ENCODE measurements at regions not wholly inside any gene's neighbourhood (a gene's known extent, or its start where the extent isn't known, plus 50 kb on each side); places are given as distances from the start of the nearest gene placed in this dataset.

GRCh38 chr12:89891933-89892332 lies 183.3 kb upstream of the ATP2B1 start:
- Histone ChIP-seq H3K9ac (ENCODE audit: low read length) (no peak overlapping the region), H3K4me3 (ENCODE audit: low read length) (no peak overlapping the region), H3K27me3 (ENCODE audit: control insufficient read depth, insufficient read depth, low read length) (no peaks in the 10 kb centered on the region), H3K27ac (ENCODE audit: low read depth, low read length) (no peak overlapping the region), H3K36me3 (ENCODE audit: control insufficient read depth, insufficient read depth, low read length) (no peaks in the 10 kb centered on the region), H3K4me1 (ENCODE audit: control insufficient read depth, insufficient read depth, low read length) (no peaks in the 10 kb centered on the region)

- no peak overlapping the region for H3K9ac ChIP-seq (ENCODE audit: low read length)
- no peaks in the 10 kb centered on the region for H3K27me3 ChIP-seq (ENCODE audit: control insufficient read depth, insufficient read depth, low read length)
- H3K4me3 ChIP-seq (ENCODE audit: low read length): no peak overlapping the region
- H3K36me3 ChIP-seq (ENCODE audit: control insufficient read depth, insufficient read depth, low read length): no peaks in the 10 kb centered on the region
- no peaks in the 10 kb centered on the region for H3K4me1 ChIP-seq (ENCODE audit: control insufficient read depth, insufficient read depth, low read length)
- H3K27ac ChIP-seq (ENCODE audit: low read depth, low read length): no peak overlapping the region
Measured at GRCh38 chr12:89890161-89890560, 181.5 kb upstream of the ATP2B1 start.

- Histone ChIP-seq H3K36me3 (ENCODE audit: control insufficient read depth, insufficient read depth, low read length) (no peaks in the 10 kb centered on the region), H3K27ac (ENCODE audit: low read depth, low read length) (no peak overlapping the region)
Measured at GRCh38 chr12:89889062-89889461, 180.4 kb upstream of the ATP2B1 start.

GRCh38 chr12:89884952-89885351 lies 176.3 kb upstream of the ATP2B1 start:
- H3K4me1 ChIP-seq (ENCODE audit: control insufficient read depth, insufficient read depth, low read length): no peaks in the 10 kb centered on the region
- no peaks in the 10 kb centered on the region for H3K27me3 ChIP-seq (ENCODE audit: control insufficient read depth, insufficient read depth, low read length)
- H3K36me3 ChIP-seq (ENCODE audit: control insufficient read depth, insufficient read depth, low read length): no peaks in the 10 kb centered on the region
- H3K4me3 ChIP-seq (ENCODE audit: low read length): no peak overlapping the region
- no peak overlapping the region for H3K27ac ChIP-seq (ENCODE audit: low read depth, low read length)
- no peak overlapping the region for H3K9ac ChIP-seq (ENCODE audit: low read length)

More at GRCh38 chr12:89889062-89889461, 180.4 kb upstream of the ATP2B1 start:
- H3K9ac ChIP-seq (ENCODE audit: low read length): no peak overlapping the region
- no peak overlapping the region for H3K4me3 ChIP-seq (ENCODE audit: low read length)
- H3K27me3 ChIP-seq (ENCODE audit: control insufficient read depth, insufficient read depth, low read length): no peaks in the 10 kb centered on the region
- H3K4me1 ChIP-seq (ENCODE audit: control insufficient read depth, insufficient read depth, low read length): no peaks in the 10 kb centered on the region

GRCh38 chr12:89884416-89884898 lies 175.8 kb upstream of the ATP2B1 start:
- Histone ChIP-seq H3K27ac (ENCODE audit: low read depth, low read length) (no peak overlapping the region), H3K9ac (ENCODE audit: low read length) (no peak overlapping the region), H3K4me1 (ENCODE audit: control insufficient read depth, insufficient read depth, low read length) (no peaks in the 10 kb centered on the region), H3K36me3 (ENCODE audit: control insufficient read depth, insufficient read depth, low read length) (no peaks in the 10 kb centered on the region), H3K4me3 (ENCODE audit: low read length) (no peak overlapping the region), H3K27me3 (ENCODE audit: control insufficient read depth, insufficient read depth, low read length) (no peaks in the 10 kb centered on the region)

GRCh38 chr12:89883630-89884389 lies 175.2 kb upstream of the ATP2B1 start:
- Histone ChIP-seq H3K27ac (ENCODE audit: low read depth, low read length) (no peak overlapping the region), H3K4me1 (ENCODE audit: control insufficient read depth, insufficient read depth, low read length) (no peaks in the 10 kb centered on the region), H3K4me3 (ENCODE audit: low read length) (no peak overlapping the region), H3K27me3 (ENCODE audit: control insufficient read depth, insufficient read depth, low read length) (no peaks in the 10 kb centered on the region), H3K36me3 (ENCODE audit: control insufficient read depth, insufficient read depth, low read length) (no peaks in the 10 kb centered on the region), H3K9ac (ENCODE audit: low read length) (no peak overlapping the region)

GRCh38 chr12:89882792-89883191 lies 174.2 kb upstream of the ATP2B1 start:
- Histone ChIP-seq H3K27ac (ENCODE audit: low read depth, low read length) (no peak overlapping the region), H3K27me3 (ENCODE audit: control insufficient read depth, insufficient read depth, low read length) (no peaks in the 10 kb centered on the region), H3K4me3 (ENCODE audit: low read length) (no peak overlapping the region), H3K36me3 (ENCODE audit: control insufficient read depth, insufficient read depth, low read length) (no peaks in the 10 kb centered on the region), H3K9ac (ENCODE audit: low read length) (no peak overlapping the region), H3K4me1 (ENCODE audit: control insufficient read depth, insufficient read depth, low read length) (no peaks in the 10 kb centered on the region)

- Histone ChIP-seq H3K27ac (ENCODE audit: low read depth, low read length) (no peak overlapping the region), H3K9ac (ENCODE audit: low read length) (no peak overlapping the region), H3K4me3 (ENCODE audit: low read length) (no peak overlapping the region)
Measured at GRCh38 chr12:89882050-89882449, 173.4 kb upstream of the ATP2B1 start.

GRCh38 chr12:89880690-89881350 lies 172.2 kb upstream of the ATP2B1 start:
- no peaks in the 10 kb centered on the region for H3K27me3 ChIP-seq (ENCODE audit: control insufficient read depth, insufficient read depth, low read length)
- no peaks in the 10 kb centered on the region for H3K4me1 ChIP-seq (ENCODE audit: control insufficient read depth, insufficient read depth, low read length)
- no peak overlapping the region for H3K27ac ChIP-seq (ENCODE audit: low read depth, low read length)
- no peak overlapping the region for H3K4me3 ChIP-seq (ENCODE audit: low read length)
- no peak overlapping the region for H3K9ac ChIP-seq (ENCODE audit: low read length)
- H3K36me3 ChIP-seq (ENCODE audit: control insufficient read depth, insufficient read depth, low read length): no peaks in the 10 kb centered on the region

More at GRCh38 chr12:89882050-89882449, 173.4 kb upstream of the ATP2B1 start:
- Histone ChIP-seq H3K27me3 (ENCODE audit: control insufficient read depth, insufficient read depth, low read length) (no peaks in the 10 kb centered on the region), H3K36me3 (ENCODE audit: control insufficient read depth, insufficient read depth, low read length) (no peaks in the 10 kb centered on the region), H3K4me1 (ENCODE audit: control insufficient read depth, insufficient read depth, low read length) (no peaks in the 10 kb centered on the region)

- Histone ChIP-seq H3K9ac (ENCODE audit: low read length) (no peak overlapping the region), H3K4me3 (ENCODE audit: low read length) (no peak overlapping the region), H3K27me3 (ENCODE audit: control insufficient read depth, insufficient read depth, low read length) (no peaks in the 10 kb centered on the region), H3K36me3 (ENCODE audit: control insufficient read depth, insufficient read depth, low read length) (no peaks in the 10 kb centered on the region), H3K4me1 (ENCODE audit: control insufficient read depth, insufficient read depth, low read length) (no peaks in the 10 kb centered on the region), H3K27ac (ENCODE audit: low read depth, low read length) (no peak overlapping the region)
Measured at GRCh38 chr12:89879766-89880165, 171.1 kb upstream of the ATP2B1 start.

GRCh38 chr12:89878950-89879349 lies 170.3 kb upstream of the ATP2B1 start:
- H3K27me3 ChIP-seq (ENCODE audit: control insufficient read depth, insufficient read depth, low read length): no peaks in the 10 kb centered on the region
- H3K27ac ChIP-seq (ENCODE audit: low read depth, low read length): no peak overlapping the region
- no peak overlapping the region for H3K4me3 ChIP-seq (ENCODE audit: low read length)
- no peaks in the 10 kb centered on the region for H3K36me3 ChIP-seq (ENCODE audit: control insufficient read depth, insufficient read depth, low read length)
- H3K9ac ChIP-seq (ENCODE audit: low read length): no peak overlapping the region
- no peaks in the 10 kb centered on the region for H3K4me1 ChIP-seq (ENCODE audit: control insufficient read depth, insufficient read depth, low read length)

- Histone ChIP-seq H3K9ac (ENCODE audit: low read length) (no peak overlapping the region), H3K36me3 (ENCODE audit: control insufficient read depth, insufficient read depth, low read length) (no peaks in the 10 kb centered on the region), H3K27ac (ENCODE audit: low read depth, low read length) (no peak overlapping the region), H3K27me3 (ENCODE audit: control insufficient read depth, insufficient read depth, low read length) (no peaks in the 10 kb centered on the region), H3K4me1 (ENCODE audit: control insufficient read depth, insufficient read depth, low read length) (no peaks in the 10 kb centered on the region), H3K4me3 (ENCODE audit: low read length) (no peak overlapping the region)
Measured at GRCh38 chr12:89878327-89878726, 169.7 kb upstream of the ATP2B1 start.

- no peak overlapping the region for H3K4me3 ChIP-seq (ENCODE audit: low read length)
- H3K36me3 ChIP-seq (ENCODE audit: control insufficient read depth, insufficient read depth, low read length): no peaks in the 10 kb centered on the region
- H3K9ac ChIP-seq (ENCODE audit: low read length): no peak overlapping the region
Measured at GRCh38 chr12:89877671-89878070, 169.0 kb upstream of the ATP2B1 start.

More at GRCh38 chr12:89877671-89878070, 169.0 kb upstream of the ATP2B1 start:
- Histone ChIP-seq H3K27me3 (ENCODE audit: control insufficient read depth, insufficient read depth, low read length) (no peaks in the 10 kb centered on the region), H3K27ac (ENCODE audit: low read depth, low read length) (no peak overlapping the region), H3K4me1 (ENCODE audit: control insufficient read depth, insufficient read depth, low read length) (no peaks in the 10 kb centered on the region)
